GM12878 (cell line): ENCODE measurements at regions not wholly inside any gene's neighbourhood (a gene's known extent, or its start where the extent isn't known, plus 50 kb on each side); places are given as distances from the start of the nearest gene placed in this dataset.
"Not testable (repeated sequence)": the region's sequence is repeated elsewhere in the genome, so short reads cannot be mapped to it uniquely, and the experiment has no call there.

Experiments used
- BCL11A ChIP-seq: IDR thresholded peaks from 2 replicates; pipeline ENCODE4 v1.6.1; 2011; ENCODE audit warnings: low read depth, low read length
- CBX3 ChIP-seq: fragments of 200-600 bp; sonication (generic); IDR thresholded peaks from 2 replicates; pipeline ENCODE4 v1.6.1; 2016; ENCODE audit warnings: low read depth, borderline replicate concordance
- MTA3 ChIP-seq: IDR thresholded peaks from 2 replicates; pipeline ENCODE4 v1.6.1; 2012; ENCODE audit warnings: low read length, inconsistent platforms, borderline replicate concordance
- MXI1 ChIP-seq: fragments of 150-350 bp; IDR thresholded peaks from 2 replicates; pipeline ENCODE4 v1.6.1; 2011; ENCODE audit warnings: low read depth, mild to moderate bottlenecking, inconsistent platforms, low read length, improper control_type of control experiment
- POLR2A ChIP-seq: IDR thresholded peaks from 2 replicates; pipeline ENCODE4 v1.6.1; 2011; ENCODE audit warnings: low read depth, mild to moderate bottlenecking, low read length
- RCOR1 ChIP-seq: conservative IDR thresholded peaks from 2 replicates; pipeline ENCODE4 v1.6.1; 2012; ENCODE audit warnings: low read depth, low read length, improper control_type of control experiment
- RELA ChIP-seq: fragments of 450-650 bp; IDR thresholded peaks from 2 replicates; pipeline ENCODE4 v1.8.0; 2014; ENCODE audit warnings: borderline replicate concordance; ENCODE audit not compliant: partially characterized antibody
- TCF3 ChIP-seq: IDR thresholded peaks from 2 replicates; pipeline ENCODE4 v1.6.1; 2012; ENCODE audit warnings: low read depth, mild to moderate bottlenecking, low read length, borderline replicate concordance; ENCODE audit not compliant: insufficient read depth
- TCF7 ChIP-seq: IDR thresholded peaks from 2 replicates; pipeline ENCODE4 v1.6.1; 2014; ENCODE audit warnings: antibody characterized with exemption, borderline replicate concordance
- TF ChIP-seq, protein P1 (sequence below): fragments of 450-650 bp; formaldehyde crosslinking; IDR thresholded peaks from 2 replicates; pipeline ENCODE4 v1.4.0; 2022; ENCODE audit warnings: mild to moderate bottlenecking, moderate library complexity
- TF ChIP-seq, protein P2 (sequence below): IDR thresholded peaks from 2 replicates; pipeline ENCODE4 v1.6.1; 2012; ENCODE audit warnings: mild to moderate bottlenecking, low read depth, low read length

DNA sequence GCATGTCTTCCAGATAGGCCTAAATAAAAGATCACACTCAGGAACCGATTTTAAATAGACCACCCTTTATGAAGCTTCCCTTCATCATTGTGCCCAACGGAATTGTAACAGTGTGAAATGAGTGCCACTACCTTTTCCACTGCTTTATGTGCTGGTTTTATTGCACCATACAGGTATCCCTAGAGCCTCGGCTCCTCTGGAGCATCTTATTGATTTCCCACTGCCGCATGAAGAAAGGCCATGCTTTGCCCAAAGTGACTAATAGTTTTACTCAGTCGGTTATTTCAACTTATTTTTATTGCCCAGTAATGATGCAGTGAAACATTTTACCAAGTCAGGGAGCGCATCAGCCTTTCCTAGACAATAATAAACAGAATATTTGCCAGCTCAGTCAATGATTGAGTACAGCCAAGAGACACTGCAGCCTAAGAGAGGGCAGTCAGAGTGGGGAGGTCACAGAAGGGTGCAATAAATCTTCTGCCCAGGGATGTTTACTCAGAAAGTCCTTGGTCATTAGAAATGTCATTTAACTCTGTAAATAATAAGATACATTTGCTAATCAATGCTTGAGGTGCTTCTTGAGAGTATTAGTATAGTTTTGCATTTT, 216.6 kb upstream of the SPATA31A3 start:
- TF ChIP-seq MTA3, TCF7, POLR2A, RELA, BCL11A, TCF3, MXI1, RCOR1, CBX3: not testable (repeated sequence)
- TF ChIP-seq, protein P1, sequence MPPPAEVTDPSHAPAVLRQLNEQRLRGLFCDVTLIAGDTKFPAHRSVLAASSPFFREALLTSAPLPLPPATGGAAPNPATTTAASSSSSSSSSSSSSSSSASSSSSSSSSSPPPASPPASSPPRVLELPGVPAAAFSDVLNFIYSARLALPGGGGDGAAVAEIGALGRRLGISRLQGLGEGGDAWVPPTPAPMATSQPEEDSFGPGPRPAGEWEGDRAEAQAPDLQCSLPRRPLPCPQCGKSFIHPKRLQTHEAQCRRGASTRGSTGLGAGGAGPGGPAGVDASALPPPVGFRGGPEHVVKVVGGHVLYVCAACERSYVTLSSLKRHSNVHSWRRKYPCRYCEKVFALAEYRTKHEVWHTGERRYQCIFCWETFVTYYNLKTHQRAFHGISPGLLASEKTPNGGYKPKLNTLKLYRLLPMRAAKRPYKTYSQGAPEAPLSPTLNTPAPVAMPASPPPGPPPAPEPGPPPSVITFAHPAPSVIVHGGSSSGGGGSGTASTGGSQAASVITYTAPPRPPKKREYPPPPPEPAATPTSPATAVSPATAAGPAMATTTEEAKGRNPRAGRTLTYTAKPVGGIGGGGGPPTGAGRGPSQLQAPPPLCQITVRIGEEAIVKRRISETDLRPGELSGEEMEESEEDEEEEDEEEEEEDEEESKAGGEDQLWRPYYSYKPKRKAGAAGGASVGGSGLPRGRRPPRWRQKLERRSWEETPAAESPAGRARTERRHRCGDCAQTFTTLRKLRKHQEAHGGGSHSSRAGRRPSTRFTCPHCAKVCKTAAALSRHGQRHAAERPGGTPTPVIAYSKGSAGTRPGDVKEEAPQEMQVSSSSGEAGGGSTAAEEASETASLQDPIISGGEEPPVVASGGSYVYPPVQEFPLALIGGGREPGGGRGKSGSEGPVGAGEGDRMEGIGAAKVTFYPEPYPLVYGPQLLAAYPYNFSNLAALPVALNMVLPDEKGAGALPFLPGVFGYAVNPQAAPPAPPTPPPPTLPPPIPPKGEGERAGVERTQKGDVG (CRISPR knock-in tag): not testable (repeated sequence)
- TF ChIP-seq, protein P2, sequence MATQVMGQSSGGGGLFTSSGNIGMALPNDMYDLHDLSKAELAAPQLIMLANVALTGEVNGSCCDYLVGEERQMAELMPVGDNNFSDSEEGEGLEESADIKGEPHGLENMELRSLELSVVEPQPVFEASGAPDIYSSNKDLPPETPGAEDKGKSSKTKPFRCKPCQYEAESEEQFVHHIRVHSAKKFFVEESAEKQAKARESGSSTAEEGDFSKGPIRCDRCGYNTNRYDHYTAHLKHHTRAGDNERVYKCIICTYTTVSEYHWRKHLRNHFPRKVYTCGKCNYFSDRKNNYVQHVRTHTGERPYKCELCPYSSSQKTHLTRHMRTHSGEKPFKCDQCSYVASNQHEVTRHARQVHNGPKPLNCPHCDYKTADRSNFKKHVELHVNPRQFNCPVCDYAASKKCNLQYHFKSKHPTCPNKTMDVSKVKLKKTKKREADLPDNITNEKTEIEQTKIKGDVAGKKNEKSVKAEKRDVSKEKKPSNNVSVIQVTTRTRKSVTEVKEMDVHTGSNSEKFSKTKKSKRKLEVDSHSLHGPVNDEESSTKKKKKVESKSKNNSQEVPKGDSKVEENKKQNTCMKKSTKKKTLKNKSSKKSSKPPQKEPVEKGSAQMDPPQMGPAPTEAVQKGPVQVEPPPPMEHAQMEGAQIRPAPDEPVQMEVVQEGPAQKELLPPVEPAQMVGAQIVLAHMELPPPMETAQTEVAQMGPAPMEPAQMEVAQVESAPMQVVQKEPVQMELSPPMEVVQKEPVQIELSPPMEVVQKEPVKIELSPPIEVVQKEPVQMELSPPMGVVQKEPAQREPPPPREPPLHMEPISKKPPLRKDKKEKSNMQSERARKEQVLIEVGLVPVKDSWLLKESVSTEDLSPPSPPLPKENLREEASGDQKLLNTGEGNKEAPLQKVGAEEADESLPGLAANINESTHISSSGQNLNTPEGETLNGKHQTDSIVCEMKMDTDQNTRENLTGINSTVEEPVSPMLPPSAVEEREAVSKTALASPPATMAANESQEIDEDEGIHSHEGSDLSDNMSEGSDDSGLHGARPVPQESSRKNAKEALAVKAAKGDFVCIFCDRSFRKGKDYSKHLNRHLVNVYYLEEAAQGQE: not testable (repeated sequence)
